ENCODE measurements at regions not wholly inside any gene's neighbourhood (a gene's known extent, or its start where the extent isn't known, plus 50 kb on each side); places are given as distances from the start of the nearest gene placed in this dataset.

GRCh38 chr3:157582637-157582973 lies 79.4 kb upstream of the VEPH1 start:
- TF ChIP-seq CTCF (IDR thresholded peaks at IDR 0.05; ENCODE audit: low read length) (no peak), EZH2 (IDR thresholded peaks at IDR 0.05; ENCODE audit: borderline replicate concordance, low read length) (no peak)
